GM18867 (cell line): ENCODE measurements at regions not wholly inside any gene's neighbourhood (a gene's known extent, or its start where the extent isn't known, plus 50 kb on each side); places are given as distances from the start of the nearest gene placed in this dataset.

Source experiments
- ATAC-seq: cut with Tn5 transposase; IDR thresholded peaks from one replicate; pipeline ENCODE4 v1.9.1; 2021; ENCODE audit warnings: mild to moderate bottlenecking, moderate library complexity; ENCODE audit not compliant: unreplicated experiment

GRCh38 chr3:193779933-193780332 is 186.9 kb downstream of the OPA1 start:
- no peak for ATAC-seq

GRCh38 chr3:193780397-193780796 is 187.4 kb downstream of the OPA1 start:
- no peak for ATAC-seq

- no peak for ATAC-seq
Observed at GRCh38 chr3:193780810-193781478, 187.9 kb downstream of the OPA1 start.

- no peak for ATAC-seq
Observed at GRCh38 chr3:193782276-193782647, 189.3 kb downstream of the OPA1 start.

- no peak for ATAC-seq
Observed at GRCh38 chr3:193782747-193783146, 189.7 kb downstream of the OPA1 start.

- no peak for ATAC-seq
Observed at GRCh38 chr3:193783166-193783896, 190.3 kb downstream of the OPA1 start.

- ATAC-seq, result no peak
Observed at GRCh38 chr3:193784822-193785221, 191.8 kb downstream of the OPA1 start.

- no peak for ATAC-seq
Observed at GRCh38 chr3:193787496-193787870, 194.5 kb downstream of the OPA1 start.

- ATAC-seq, result peak; percentile 82
Observed at GRCh38 chr3:193788189-193788991, 195.4 kb downstream of the OPA1 start.

- no peak for ATAC-seq
Observed at GRCh38 chr3:193789455-193789854, 196.4 kb downstream of the OPA1 start.

GRCh38 chr3:193790086-193790990 is 197.3 kb downstream of the OPA1 start:
- ATAC-seq, result no peak

GRCh38 chr3:193791041-193792032 is 198.3 kb downstream of the OPA1 start:
- ATAC-seq, result no peak

- no peak for ATAC-seq
Observed at GRCh38 chr3:193793123-193793522, 200.1 kb downstream of the OPA1 start.

- ATAC-seq, result no peak
Observed at GRCh38 chr3:193794002-193794881, 201.2 kb downstream of the OPA1 start.

- ATAC-seq, result no peak
Observed at GRCh38 chr3:193795062-193795690, 202.2 kb downstream of the OPA1 start.

GRCh38 chr3:193796089-193796488 is 203.1 kb downstream of the OPA1 start:
- ATAC-seq, result no peak

GRCh38 chr3:193797566-193797965 is 204.6 kb downstream of the OPA1 start:
- ATAC-seq, result no peak

- no peak for ATAC-seq
Observed at GRCh38 chr3:193798051-193798450, 205.0 kb downstream of the OPA1 start.
